Nephron progenitor cell (in vitro differentiated cells): ENCODE measurements at regions not wholly inside any gene's neighbourhood (a gene's known extent, or its start where the extent isn't known, plus 50 kb on each side); places are given as distances from the start of the nearest gene placed in this dataset.
"Not testable (repeated sequence)": the region's sequence is repeated elsewhere in the genome, so short reads cannot be mapped to it uniquely, and the experiment has no call there.

Experiments used
- DNase-seq: peaks from one replicate; pipeline ENCODE4 v3.0.0; 2021
- H3K27ac Mint-ChIP-seq: 2 replicates; pipeline ENCODE4 v1.8.0; 2021; ENCODE audit warnings: mild to moderate bottlenecking, moderate library complexity, mixed read lengths
- H3K27me3 Mint-ChIP-seq: 2 replicates; pipeline ENCODE4 v1.8.0; 2021; ENCODE audit warnings: mild to moderate bottlenecking, low read depth, mixed read lengths; ENCODE audit not compliant: poor library complexity
- H3K36me3 Mint-ChIP-seq: 2 replicates; pipeline ENCODE4 v1.8.0; 2021; ENCODE audit warnings: low read depth, mixed read lengths
- H3K4me1 Mint-ChIP-seq: 2 replicates; pipeline ENCODE4 v1.8.0; 2021; ENCODE audit warnings: mixed read lengths
- H3K4me3 Mint-ChIP-seq: 2 replicates; pipeline ENCODE4 v1.8.0; 2021; ENCODE audit warnings: mild to moderate bottlenecking, moderate library complexity, mixed read lengths
- H3K9me3 Mint-ChIP-seq: 2 replicates; pipeline ENCODE4 v1.8.0; 2021; ENCODE audit warnings: mild to moderate bottlenecking, moderate library complexity, mixed read lengths
- CTCF ChIP-seq: fragments of 200-600 bp; sonication (generic); IDR thresholded peaks from 2 replicates; pipeline ENCODE4 v1.5.0; 2021; ENCODE audit warnings: antibody characterized with exemption

GRCh38 chr21:9006553-9007323, 1514.6 kb upstream of the TPTE start:
- H3K27ac Mint-ChIP-seq, H3K27me3 Mint-ChIP-seq, H3K4me3 Mint-ChIP-seq, H3K4me1 Mint-ChIP-seq, H3K36me3 Mint-ChIP-seq, DNase-seq: not testable (repeated sequence)
- peaks cover 91% of the 10 kb centered on the region for H3K9me3 Mint-ChIP-seq

- no peak for TF ChIP-seq CTCF
- Mint-ChIP-seq H3K4me1 (no peaks in the 10 kb centered on the region), H3K27me3 (peaks cover 4% of the 10 kb centered on the region), H3K36me3 (peaks cover 13% of the 10 kb centered on the region), H3K27ac (no peak overlapping the region), H3K4me3 (no peak overlapping the region), H3K9me3 (peaks cover 93% of the 10 kb centered on the region)
- DNase-seq = no peak
Observed at GRCh38 chr21:9008636-9009035, 1512.7 kb upstream of the TPTE start.

GRCh38 chr21:9009267-9010016, 1511.9 kb upstream of the TPTE start:
- H3K4me3 Mint-ChIP-seq, H3K27ac Mint-ChIP-seq, DNase-seq, H3K27me3 Mint-ChIP-seq, H3K4me1 Mint-ChIP-seq: not testable (repeated sequence)
- peaks cover 13% of the 10 kb centered on the region for H3K36me3 Mint-ChIP-seq
- H3K9me3 Mint-ChIP-seq = peaks cover 93% of the 10 kb centered on the region

- Mint-ChIP-seq H3K36me3 (peaks cover 15% of the 10 kb centered on the region), H3K9me3 (peaks cover 93% of the 10 kb centered on the region)
- H3K4me1 Mint-ChIP-seq, H3K4me3 Mint-ChIP-seq, H3K27ac Mint-ChIP-seq, H3K27me3 Mint-ChIP-seq, DNase-seq: not testable (repeated sequence)
Observed at GRCh38 chr21:9010121-9010795, 1511.1 kb upstream of the TPTE start.

DNA sequence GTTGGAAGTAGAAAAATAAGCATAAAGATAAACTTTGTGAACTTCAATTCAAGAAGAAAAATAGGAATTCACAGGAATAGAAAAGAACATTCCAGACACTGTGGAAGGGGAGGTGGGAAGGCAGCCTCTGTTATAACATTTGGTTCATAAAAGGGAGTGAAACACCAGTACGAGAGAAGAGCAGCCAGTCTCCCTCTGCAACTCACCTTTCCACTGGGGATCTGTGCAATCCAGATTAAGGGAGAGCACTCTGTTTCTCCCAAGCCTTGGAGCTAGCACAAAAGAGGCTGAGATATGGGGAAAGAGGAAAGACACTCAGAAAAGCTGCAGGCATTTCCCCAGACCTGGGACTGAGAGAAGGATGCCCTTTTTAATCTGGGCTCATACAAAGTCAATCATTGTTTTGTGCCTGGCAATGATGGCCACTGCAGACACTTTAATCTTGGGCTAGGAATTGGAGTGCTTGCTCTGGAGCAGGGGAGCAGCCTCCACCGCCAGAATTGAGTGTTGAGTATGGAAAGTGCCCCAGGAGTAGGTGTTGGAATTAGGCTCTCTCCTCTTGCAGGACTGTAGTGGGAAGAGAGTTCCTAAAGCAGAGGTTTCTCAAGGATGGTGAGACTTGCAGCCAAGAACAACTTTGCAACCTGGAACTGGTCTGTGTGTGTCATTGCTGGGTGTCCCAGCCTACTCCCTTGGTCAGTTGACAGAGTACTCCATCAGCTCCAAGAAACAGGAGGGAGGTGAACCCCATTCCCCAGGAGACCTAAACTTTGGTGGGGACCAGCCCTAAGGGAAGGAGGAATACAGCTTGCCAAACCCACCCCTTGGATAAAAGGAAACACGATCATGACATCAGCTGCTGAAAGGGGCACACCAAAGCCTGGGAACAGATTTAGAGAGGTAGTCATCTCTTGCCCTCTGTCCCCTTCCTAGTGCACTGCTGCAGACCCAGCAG, 1510.2 kb upstream of the TPTE start:
- H3K27me3 Mint-ChIP-seq, H3K4me3 Mint-ChIP-seq, H3K4me1 Mint-ChIP-seq, DNase-seq, H3K27ac Mint-ChIP-seq: not testable (repeated sequence)
- Mint-ChIP-seq H3K9me3 (peaks cover 91% of the 10 kb centered on the region), H3K36me3 (peaks cover 21% of the 10 kb centered on the region)

- H3K36me3 Mint-ChIP-seq = peaks cover 21% of the 10 kb centered on the region
- peaks cover 84% of the 10 kb centered on the region for H3K9me3 Mint-ChIP-seq
- not testable (repeated sequence) for H3K27me3 Mint-ChIP-seq, DNase-seq, H3K4me3 Mint-ChIP-seq, H3K27ac Mint-ChIP-seq, H3K4me1 Mint-ChIP-seq
Observed at GRCh38 chr21:9011916-9012315, 1509.5 kb upstream of the TPTE start.

- not testable (repeated sequence) for H3K27ac Mint-ChIP-seq, H3K4me1 Mint-ChIP-seq, H3K4me3 Mint-ChIP-seq, DNase-seq, H3K27me3 Mint-ChIP-seq
- Mint-ChIP-seq H3K36me3 (peaks cover 21% of the 10 kb centered on the region), H3K9me3 (peaks cover 75% of the 10 kb centered on the region)
Observed at GRCh38 chr21:9013502-9014242, 1507.7 kb upstream of the TPTE start.

DNA sequence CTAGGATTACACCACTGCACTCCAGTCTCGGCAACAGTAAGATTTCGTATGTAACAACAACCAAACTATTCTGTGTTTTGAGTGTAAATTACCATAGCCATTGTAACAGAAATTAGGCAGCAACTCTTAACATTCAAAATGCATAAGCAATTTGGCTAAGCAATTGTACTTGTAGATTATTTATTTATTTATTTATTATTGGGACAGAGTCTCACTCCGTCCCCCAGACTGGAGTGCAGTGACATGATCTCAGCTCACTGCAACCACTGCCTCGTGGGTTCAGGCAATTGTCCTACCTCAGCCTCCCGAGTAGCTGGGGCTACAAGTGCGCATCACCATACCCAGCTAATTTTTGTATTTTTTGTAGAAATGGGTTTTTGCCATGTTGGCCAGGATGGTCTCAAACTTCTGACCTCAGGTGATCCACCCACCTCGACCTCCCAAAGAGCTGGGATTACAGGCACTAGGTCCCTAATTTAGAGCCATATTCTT, 1507.1 kb upstream of the TPTE start:
- H3K9me3 Mint-ChIP-seq = peaks cover 69% of the 10 kb centered on the region
- H3K27me3 Mint-ChIP-seq, H3K4me3 Mint-ChIP-seq: not testable (repeated sequence)

DNA sequence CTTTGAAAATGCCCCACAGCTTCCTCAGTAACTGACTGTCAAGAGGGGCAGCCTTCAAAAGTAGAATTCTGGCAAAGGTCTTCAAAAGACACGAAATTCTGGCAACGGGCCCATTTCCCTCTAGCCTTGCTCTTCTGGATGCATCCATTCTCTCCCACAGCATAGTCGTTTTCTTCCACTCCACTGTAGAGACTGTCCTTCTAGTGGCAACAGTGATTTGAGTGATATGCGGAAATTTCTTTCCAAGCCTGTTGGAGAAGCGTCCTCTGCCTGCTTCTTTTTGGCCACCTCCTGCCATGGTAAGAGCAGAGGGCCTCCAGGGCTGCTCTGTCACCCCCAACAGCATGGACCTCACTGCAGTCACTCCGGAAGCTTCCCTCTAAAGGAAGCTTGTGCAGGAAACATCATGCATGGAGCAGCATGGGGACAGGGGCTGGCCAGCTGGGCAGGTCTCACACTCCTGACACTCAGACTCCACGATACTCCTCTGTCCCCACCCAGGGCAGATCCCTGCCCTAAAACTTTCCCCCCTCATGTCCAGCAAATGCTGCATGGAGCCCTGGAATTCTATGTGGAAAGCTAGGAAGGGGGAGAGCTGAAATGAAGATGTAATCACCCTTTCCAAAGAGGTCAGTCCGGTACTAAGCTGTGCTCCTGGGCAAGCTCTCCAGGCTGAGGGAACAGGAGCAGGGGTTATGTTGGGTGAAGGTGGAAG, 1505.7 kb upstream of the TPTE start:
- not testable (repeated sequence) for H3K4me3 Mint-ChIP-seq, H3K27me3 Mint-ChIP-seq, H3K27ac Mint-ChIP-seq, H3K4me1 Mint-ChIP-seq, DNase-seq
- Mint-ChIP-seq H3K36me3 (peaks cover 21% of the 10 kb centered on the region), H3K9me3 (peaks cover 59% of the 10 kb centered on the region)

More for the DNA sequence above, 1507.1 kb upstream of the TPTE start:
- peaks cover 21% of the 10 kb centered on the region for H3K36me3 Mint-ChIP-seq
- not testable (repeated sequence) for H3K4me1 Mint-ChIP-seq, H3K27ac Mint-ChIP-seq, DNase-seq

- not testable (repeated sequence) for H3K27ac Mint-ChIP-seq, DNase-seq, H3K4me1 Mint-ChIP-seq, H3K27me3 Mint-ChIP-seq, H3K4me3 Mint-ChIP-seq
- Mint-ChIP-seq H3K9me3 (peaks cover 53% of the 10 kb centered on the region), H3K36me3 (peaks cover 17% of the 10 kb centered on the region)
Observed at GRCh38 chr21:9017206-9017605, 1504.2 kb upstream of the TPTE start.

DNA sequence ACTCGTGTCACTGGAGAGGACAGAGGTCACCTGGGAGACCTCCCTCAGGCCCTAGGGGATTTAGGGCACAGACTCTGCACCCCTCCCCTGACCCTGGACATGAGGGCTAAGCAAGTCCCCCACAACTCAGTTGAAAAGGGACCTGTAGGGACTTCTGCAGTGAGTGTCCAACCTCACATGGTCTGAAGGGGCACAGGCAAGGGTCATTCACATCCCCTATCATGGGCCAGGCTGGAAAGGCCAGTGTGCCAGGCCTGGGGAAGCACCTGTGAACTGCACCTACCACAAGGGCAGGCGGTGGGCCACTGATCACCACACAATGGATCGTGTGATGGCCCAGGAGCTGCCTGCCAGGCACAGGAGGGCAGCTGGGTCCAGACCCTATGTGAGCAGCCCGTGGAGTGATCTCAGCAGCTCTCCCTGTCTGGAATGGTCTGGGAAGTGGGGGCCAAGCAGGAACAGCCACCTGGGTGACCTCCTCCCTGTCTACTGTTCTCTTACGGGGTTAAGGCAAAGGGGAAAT, 1502.6 kb upstream of the TPTE start:
- not testable (repeated sequence) for H3K4me3 Mint-ChIP-seq, H3K36me3 Mint-ChIP-seq, H3K27me3 Mint-ChIP-seq, H3K4me1 Mint-ChIP-seq, H3K27ac Mint-ChIP-seq, DNase-seq
- peaks cover 37% of the 10 kb centered on the region for H3K9me3 Mint-ChIP-seq
